HG03045 (cell line): ENCODE measurements at regions not wholly inside any gene's neighbourhood (a gene's known extent, or its start where the extent isn't known, plus 50 kb on each side); places are given as distances from the start of the nearest gene placed in this dataset.

ENCODE experiments used
- ATAC-seq: cut with Tn5 transposase; IDR thresholded peaks from one replicate; pipeline ENCODE4 v1.9.1; 2021; ENCODE audit warnings: mild to moderate bottlenecking, moderate library complexity; ENCODE audit not compliant: unreplicated experiment

GRCh38 chr12:77578466-77579220 is 252.1 kb upstream of the NAV3 start:
- ATAC-seq: no peak

DNA sequence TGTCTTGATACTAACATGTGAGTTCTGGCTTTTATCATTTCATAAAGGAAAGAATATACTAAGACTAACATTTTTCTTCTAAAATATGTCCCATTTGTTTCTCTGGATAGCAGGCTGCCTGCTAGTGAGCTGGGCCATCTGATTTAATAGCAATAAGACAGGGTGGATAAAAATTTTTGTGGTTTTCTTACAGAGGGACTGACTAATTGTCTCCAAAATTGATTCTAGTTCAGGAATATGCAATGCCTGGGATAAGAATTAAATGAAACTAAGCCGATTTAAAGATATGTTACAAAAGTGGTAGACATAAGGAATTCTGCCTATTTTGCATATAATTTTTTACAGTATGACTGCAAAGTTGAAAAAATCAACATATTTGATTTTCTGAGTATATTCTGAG is 252.9 kb upstream of the NAV3 start:
- no peak for ATAC-seq

DNA sequence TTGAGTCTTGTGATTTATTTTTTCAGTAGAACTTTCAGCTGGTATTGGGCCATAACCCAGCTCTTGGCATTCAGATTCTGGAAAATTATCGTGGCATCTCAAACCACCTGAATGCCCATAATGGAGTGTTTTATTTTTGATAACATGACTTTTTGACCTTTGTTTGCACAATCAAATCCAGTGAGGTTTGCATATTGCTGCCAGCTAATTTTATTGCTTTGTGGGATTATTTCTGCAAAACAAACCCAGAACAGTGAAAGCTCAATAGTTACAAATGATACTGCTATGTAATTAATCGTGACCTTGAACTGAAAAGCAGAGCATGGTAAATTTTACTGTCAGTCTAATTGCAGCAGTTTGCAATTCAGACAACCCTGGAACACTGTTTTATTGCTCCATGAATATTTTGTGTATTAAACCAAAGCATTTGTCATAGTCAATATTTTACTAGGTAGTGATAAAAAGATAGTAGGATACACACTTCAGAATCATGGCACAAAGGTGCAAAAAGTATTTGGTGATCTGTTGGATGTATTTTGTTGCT is 255.2 kb upstream of the NAV3 start:
- no peak for ATAC-seq

DNA sequence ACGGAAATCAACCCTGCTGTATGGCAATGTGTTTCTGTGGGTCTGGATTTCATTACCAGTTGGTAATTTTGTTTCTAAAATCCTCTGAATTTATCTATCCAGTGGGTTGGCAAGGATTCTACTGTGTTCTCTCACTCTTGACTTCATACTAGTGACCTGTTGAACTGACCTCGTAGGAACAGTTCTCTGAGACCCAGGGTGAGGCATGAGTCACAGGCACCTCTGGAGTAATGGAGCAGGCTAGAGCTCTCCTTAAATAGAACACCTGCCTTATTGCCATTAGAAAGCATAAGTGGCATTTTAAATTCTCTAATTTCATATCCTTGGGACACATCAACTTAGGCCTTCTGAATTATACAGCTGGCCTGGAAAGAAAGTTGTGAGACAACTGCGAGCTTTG is 258.3 kb upstream of the NAV3 start:
- no peak for ATAC-seq

DNA sequence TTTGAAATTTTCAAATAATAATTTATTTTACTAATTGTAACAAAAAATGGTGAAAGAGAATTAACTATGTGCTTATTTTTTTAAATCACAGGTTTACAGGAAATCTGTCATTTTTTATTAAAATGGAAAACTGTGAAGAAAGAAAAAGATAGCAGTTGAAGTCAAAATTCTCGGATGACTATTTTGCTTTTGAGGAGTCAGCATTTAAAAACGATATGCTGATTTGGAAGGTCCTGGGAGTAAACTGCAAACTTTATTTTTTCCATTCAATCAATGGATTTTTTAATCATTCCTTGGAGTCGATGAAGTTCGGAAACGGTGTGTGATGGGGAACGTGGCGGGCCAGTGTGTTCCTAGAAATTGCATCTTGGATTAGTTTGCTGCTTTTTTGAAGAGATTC is 258.9 kb upstream of the NAV3 start:
- ATAC-seq: no peak

DNA sequence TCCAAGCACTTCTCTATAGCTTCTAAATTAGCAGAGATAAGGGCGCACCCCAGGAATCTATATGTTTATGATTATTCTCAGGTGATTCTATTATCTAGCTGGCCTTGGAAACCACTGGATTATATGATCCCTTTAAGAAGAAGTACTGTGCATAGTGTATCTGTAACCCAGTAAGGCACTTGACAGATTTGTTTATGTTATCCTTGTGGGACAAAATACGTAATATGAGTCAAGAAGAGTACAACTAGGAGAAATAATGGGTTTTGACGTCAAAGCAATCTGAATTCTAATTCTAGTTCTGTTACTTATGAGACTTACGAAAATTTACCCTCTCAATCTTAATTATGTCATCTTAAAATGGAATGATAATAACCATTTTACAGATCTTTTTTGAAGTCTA is 259.6 kb upstream of the NAV3 start:
- no peak for ATAC-seq

GRCh38 chr12:77569876-77570275 is 260.8 kb upstream of the NAV3 start:
- ATAC-seq: no peak

DNA sequence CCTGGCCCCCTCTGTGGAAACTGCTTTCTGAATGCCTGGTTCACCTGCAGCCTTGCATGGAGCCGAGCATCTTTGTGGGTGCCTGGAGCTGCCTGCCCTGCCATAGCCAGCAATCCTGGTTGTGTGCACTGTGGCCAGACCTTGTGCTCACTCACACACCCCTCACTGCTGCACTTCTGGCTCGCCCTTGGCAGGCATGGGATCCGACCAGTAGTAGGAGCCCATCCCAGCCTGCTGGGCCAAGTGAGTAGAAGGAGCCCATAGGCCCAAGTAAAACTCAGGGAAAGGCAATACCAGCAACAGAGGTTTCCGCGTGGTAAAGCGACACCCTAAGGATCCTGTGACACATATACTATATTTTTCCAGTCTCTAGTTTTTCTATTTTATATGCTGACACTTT is 270.0 kb upstream of the NAV3 start:
- no peak for ATAC-seq

DNA sequence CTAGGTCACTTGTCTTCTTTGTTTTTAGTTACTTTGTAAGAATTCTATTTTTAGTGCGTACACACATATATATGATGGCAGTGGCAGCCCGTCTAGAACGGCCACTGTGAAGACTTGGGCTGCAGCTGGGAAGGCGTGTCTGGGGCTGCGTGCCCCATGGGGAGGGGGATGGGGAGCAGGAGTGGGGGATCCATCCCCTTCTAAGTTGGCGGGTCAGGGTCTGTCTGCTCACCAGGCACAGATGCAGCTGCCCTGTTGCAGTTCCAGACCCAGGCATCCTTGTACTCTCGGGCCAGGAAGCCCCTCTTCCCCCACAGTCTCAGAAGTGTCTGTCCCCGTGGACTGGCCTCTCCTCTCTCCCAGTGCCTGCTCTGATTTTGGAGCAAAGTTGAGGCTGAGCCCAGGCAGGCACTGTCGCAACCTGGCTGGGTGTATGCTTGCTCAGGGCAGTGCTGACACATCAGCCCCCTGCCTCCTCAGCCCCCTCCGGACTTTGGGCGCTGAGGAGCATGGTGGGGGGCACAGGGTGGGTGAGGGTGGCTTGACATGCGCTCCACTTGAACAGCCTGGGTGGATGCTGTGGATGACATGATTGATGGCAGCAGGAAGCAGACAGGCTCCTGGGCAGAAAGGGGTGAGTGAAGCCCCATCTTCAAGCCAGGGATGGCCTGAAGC is 271.2 kb upstream of the NAV3 start:
- no peak for ATAC-seq

DNA sequence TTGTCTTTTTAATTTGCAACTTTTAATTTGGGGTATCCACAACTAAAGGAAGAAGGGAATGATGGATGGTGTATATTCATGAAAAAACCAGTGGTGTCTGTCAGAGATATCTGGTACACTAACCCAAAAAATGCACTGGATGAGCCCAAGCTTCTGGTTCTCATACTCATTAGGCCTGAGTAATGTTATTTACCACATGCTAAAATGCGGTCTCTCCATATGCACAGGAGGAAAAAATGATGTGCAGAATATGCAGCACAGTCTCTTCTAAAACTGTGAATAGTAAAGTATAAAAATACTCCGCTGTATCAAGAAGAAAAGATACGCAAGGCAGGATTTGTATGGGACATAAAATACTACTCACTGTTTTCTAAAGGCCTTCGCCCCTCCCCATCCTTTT is 275.6 kb upstream of the NAV3 start:
- ATAC-seq: no peak

DNA sequence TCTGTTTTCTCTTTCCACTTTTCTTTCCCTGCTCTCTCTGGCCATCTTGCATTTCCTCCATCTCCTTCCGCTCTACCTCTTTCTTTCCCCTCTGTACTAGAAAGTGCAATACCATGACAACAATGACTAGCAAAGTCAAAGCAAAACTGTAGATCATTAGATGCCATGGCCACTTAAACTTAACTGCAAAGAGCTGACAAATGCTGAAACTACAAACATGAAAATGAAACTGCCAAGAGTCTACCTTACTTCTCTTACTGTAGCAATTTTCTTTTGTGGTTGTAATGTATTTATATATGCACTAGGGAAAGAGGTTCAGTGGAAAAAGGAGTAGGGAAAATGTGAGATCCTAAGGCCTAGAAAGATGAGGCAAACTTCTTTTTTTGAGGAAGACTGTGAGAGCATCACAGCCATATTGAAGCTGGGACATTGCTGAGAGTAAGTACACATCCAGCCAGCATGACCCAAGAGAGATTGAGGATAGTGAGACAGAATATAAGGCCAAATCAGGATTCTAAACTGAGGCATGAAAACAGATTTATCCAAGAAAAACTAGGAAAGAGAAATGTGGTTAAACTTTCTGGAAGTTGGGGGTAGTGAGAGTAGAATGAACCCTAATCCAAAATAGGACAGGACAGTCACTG is 276.6 kb upstream of the NAV3 start:
- peak; percentile 100 for ATAC-seq

GRCh38 chr12:77549383-77550128 is 281.1 kb upstream of the NAV3 start:
- no peak for ATAC-seq

GRCh38 chr12:77548797-77549196 is 281.9 kb upstream of the NAV3 start:
- ATAC-seq: no peak

GRCh38 chr12:77540097-77540496 is 290.6 kb upstream of the NAV3 start:
- ATAC-seq: no peak

DNA sequence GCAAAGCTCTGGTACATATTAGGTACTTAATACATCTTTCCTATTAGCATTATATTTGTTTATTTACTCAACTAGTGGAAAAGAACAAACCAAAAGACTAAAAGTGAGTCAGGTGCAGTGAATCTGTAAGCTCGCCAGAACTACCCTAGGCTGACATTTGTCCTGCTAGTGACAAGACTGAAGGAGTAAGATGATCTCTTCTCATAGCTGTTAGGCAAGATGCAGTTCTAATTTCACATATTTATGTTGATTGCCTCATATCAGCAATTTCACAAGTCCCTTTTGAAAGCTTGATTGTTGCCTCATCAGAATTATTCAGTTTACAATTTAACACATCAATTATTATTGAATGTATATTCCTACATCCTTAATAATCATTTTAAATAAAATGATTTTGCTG is 293.0 kb upstream of the NAV3 start:
- no peak for ATAC-seq

DNA sequence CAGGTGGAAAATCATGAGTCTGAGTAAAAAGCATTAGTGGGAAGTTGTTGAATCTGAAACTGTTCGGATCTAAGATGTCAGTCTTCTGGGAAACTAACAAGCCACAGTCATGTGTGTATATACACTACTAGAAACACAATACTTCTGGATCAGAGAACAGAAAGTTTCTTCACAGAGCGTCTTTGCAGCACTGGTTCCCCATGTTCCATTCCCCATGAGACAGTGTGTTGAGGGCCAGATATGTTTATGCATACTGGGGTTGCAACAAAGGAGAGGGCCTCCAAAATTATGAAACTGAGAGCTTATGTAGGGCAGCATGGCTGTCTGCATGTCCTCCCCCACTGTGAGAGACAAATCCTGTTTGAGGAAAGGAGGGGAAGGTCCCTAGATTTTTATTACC is 295.0 kb upstream of the NAV3 start:
- no peak for ATAC-seq

DNA sequence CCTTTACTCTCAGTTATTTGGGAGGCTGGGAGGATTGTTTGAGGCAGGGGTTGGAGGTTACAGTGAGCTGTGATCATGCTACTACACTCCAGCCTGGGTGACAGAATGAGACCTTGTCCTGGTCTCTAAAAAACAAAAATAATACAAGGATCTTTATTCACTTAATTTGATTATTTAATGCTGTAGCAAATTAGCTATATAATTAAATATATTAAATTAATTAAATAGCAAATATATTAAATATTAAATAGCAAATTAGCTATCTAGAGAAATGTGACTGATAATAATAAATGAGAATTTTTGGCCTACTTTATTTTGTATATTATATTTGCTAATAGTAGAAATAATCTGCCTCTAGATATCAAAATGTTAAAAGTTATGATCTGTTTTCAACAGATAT is 298.8 kb upstream of the NAV3 start:
- ATAC-seq: no peak

DNA sequence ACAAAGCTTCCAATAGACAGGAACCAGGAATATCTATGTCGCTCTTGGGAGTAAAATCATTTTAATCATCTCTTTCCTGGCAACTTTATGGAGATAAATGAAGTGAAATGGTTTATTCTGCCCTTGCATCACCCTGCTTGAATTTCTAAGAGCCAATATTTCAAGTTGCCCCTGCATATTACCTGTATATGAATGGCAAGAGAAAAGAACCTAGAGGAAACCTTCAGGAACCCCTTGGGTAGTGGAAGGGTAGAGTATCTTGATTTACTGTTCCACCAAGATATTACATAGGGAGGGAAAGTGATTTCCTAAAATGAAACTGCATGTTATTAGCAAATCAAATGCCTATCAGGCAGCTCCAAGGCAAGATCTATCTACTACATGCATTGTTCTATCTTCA is 308.4 kb upstream of the NAV3 start:
- no peak for ATAC-seq

DNA sequence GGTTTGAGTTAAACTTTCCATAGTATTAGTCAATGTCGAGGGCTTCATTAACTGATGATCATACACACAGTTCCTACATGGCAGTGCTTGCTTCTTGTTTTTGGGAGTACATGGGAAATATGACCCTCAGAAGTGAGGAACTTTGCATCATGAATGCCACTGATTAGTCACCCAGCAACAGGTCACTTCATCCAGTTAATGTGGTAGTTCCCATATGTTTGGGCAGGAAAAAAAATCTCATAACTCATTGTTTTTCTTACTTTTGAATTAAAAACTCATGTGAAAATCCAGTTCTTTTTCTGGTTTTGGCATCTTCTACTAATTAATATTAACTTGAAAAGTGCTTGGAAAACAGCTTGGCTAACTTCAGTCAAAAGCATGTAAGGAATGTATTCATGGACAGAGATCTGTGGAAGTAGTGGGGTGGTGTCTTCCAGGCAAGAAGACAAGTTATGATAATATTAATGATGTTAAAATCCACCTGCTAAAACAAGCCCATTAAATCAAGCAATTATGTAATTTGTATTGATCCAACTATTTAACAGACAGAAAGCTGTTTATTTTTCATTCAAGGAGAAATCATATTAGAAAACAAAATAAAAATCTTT is 309.1 kb upstream of the NAV3 start:
- no peak for ATAC-seq

- ATAC-seq: no peak
These were observed 316.2 kb upstream of the NAV3 start for GRCh38 chr12:77514511-77514910.

DNA sequence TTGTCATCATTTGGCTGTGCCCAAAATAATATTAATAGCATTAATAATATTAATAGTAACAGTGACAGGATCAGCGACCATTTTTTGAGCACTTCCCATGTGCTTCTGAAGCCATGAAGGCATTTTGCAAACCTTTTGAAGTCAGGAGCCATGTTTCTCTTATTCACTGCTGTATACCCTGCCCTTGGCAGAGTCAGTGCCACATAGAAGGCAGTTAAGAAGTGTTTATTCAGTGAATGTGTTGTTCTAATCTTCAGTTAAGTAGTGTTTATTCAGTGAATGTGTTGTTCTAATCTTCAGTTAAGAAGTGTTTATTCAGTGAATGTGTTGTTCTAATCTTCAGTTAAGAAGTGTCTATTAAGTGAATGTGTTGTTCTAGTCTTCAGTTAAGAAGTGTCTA is 319.7 kb upstream of the NAV3 start:
- ATAC-seq: no peak
